HCT116 (cell line): ENCODE measurements at regions not wholly inside any gene's neighbourhood (a gene's known extent, or its start where the extent isn't known, plus 50 kb on each side); places are given as distances from the start of the nearest gene placed in this dataset.

Experiments
- EZH2 ChIP-seq: fragments of 200-600 bp; sonication (generic); IDR thresholded peaks from 2 replicates; pipeline ENCODE4 v1.6.1; 2017; ENCODE audit warnings: antibody characterized with exemption, mixed run types
- POLR2A ChIP-seq: IDR thresholded peaks from 2 replicates; pipeline ENCODE4 v1.7.0; 2011; ENCODE audit warnings: borderline replicate concordance; ENCODE audit not compliant: insufficient read depth, insufficient read length; ENCODE audit errors: extremely low read depth
- POLR2AphosphoS5 ChIP-seq: IDR thresholded peaks from 2 replicates; pipeline ENCODE4 v1.6.1; 2011; ENCODE audit warnings: mild to moderate bottlenecking, low read depth, low read length, moderate library complexity
- SP1 ChIP-seq: IDR thresholded peaks from 2 replicates; pipeline ENCODE4 v1.6.1; 2012; ENCODE audit warnings: low read depth
- TCF7L2 ChIP-seq: IDR thresholded peaks from 2 replicates; pipeline ENCODE4 v1.7.0; 2011; ENCODE audit warnings: borderline replicate concordance, inconsistent platforms; ENCODE audit not compliant: insufficient read depth, insufficient read length; ENCODE audit errors: extremely low read depth
- YY1 ChIP-seq: IDR thresholded peaks from 2 replicates; pipeline ENCODE4 v1.6.1; 2011; ENCODE audit warnings: low read length, low read depth, moderate library complexity, mild to moderate bottlenecking; ENCODE audit not compliant: insufficient replicate concordance; ENCODE audit errors: extremely low read depth
- ZFX ChIP-seq: fragments of 450-650 bp; IDR thresholded peaks from 2 replicates; pipeline ENCODE4 v1.6.1; 2017
- TF ChIP-seq, protein P1 (sequence below): IDR thresholded peaks from 2 replicates; pipeline ENCODE4 v1.6.1; 2012
- TF ChIP-seq, protein P2 (sequence below), 3 experiments: fragments of 200-600 bp in 1 of 3; sonication (generic) in 1 of 3; IDR thresholded peaks in 2 of 3; conservative IDR thresholded peaks in 1 of 3; 2 replicates each; pipeline ENCODE4 v1.5.1; 2012 to 2017; ENCODE audit warnings: low read depth in 2 of 3, low read length in 2 of 3, antibody characterized with exemption in 1 of 3, borderline replicate concordance in 1 of 3, control low read depth in 1 of 3, mild to moderate bottlenecking in 1 of 3, mixed read lengths in 1 of 3, mixed run types in 1 of 3, moderate library complexity in 1 of 3; ENCODE audit not compliant: insufficient read depth in 1 of 3
- TF ChIP-seq, protein P3 (sequence below): IDR thresholded peaks from 2 replicates; pipeline ENCODE4 v1.6.1; 2012

DNA sequence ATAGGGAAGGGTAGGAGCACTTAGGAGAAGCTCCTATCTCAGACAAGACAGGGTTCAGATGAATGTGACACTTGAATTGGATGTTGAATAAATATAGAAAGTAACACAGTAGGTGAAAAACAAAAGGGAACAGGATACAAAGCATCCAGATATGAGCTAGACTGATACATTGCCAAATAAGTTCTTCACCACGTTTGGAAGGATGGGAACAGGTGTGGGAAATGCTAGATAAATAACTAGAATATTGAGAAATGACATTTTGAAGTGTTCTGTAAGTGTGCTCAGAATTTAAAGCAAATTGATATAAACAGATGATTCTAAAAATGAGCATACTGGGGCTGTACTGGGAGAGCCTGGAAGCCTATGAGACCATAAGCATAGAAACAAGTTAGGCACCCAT lies 340.1 kb upstream of the PRR16 start:
- TF ChIP-seq TCF7L2 (no peak), POLR2A (no peak), YY1 (no peak), SP1 (no peak), EZH2 (no peak), ZFX (no peak), POLR2AphosphoS5 (no peak)
- TF ChIP-seq, protein P1, sequence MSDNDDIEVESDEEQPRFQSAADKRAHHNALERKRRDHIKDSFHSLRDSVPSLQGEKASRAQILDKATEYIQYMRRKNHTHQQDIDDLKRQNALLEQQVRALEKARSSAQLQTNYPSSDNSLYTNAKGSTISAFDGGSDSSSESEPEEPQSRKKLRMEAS = no peak
- TF ChIP-seq, protein P2, sequence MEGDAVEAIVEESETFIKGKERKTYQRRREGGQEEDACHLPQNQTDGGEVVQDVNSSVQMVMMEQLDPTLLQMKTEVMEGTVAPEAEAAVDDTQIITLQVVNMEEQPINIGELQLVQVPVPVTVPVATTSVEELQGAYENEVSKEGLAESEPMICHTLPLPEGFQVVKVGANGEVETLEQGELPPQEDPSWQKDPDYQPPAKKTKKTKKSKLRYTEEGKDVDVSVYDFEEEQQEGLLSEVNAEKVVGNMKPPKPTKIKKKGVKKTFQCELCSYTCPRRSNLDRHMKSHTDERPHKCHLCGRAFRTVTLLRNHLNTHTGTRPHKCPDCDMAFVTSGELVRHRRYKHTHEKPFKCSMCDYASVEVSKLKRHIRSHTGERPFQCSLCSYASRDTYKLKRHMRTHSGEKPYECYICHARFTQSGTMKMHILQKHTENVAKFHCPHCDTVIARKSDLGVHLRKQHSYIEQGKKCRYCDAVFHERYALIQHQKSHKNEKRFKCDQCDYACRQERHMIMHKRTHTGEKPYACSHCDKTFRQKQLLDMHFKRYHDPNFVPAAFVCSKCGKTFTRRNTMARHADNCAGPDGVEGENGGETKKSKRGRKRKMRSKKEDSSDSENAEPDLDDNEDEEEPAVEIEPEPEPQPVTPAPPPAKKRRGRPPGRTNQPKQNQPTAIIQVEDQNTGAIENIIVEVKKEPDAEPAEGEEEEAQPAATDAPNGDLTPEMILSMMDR (IDR thresholded peaks at IDR 0.05 in 2 of 3, conservative IDR thresholded peaks at IDR 0.05 in 1 of 3; ENCODE audit: borderline replicate concordance in 1 of 3, insufficient read depth in 1 of 3, low read depth in 2 of 3, low read length in 2 of 3) = no peak
- TF ChIP-seq, protein P3, sequence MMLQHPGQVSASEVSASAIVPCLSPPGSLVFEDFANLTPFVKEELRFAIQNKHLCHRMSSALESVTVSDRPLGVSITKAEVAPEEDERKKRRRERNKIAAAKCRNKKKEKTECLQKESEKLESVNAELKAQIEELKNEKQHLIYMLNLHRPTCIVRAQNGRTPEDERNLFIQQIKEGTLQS = no peak
